Cardiac muscle cell (in vitro differentiated cells and primary cell): ENCODE measurements at regions not wholly inside any gene's neighbourhood (a gene's known extent, or its start where the extent isn't known, plus 50 kb on each side); places are given as distances from the start of the nearest gene placed in this dataset.

ENCODE experiments used
- DNase-seq, 2 donors: peaks; one replicate each; pipeline versions ENCODE4 v3.0.0 to v3.0.0-alpha.2; 2010 to 2017; ENCODE audit warnings: low read depth in 1 of 2, low spot score in 1 of 2
- H3K27ac ChIP-seq: fragments of 200-600 bp; sonication (generic); 2 replicates; pipeline ENCODE4 v1.5.1; 2016
- H3K27me3 ChIP-seq: fragments of 200-600 bp; sonication (generic); 2 replicates; pipeline ENCODE4 v1.6.0; 2016; ENCODE audit warnings: control low read depth
- H3K36me3 ChIP-seq: fragments of 200-600 bp; sonication (generic); 2 replicates; pipeline ENCODE4 v1.5.1; 2016; ENCODE audit warnings: control low read depth
- H3K4me1 ChIP-seq: fragments of 200-600 bp; sonication (generic); 2 replicates; pipeline ENCODE4 v1.8.1; 2017; ENCODE audit warnings: low read depth, mild to moderate bottlenecking, mixed run types
- H3K4me3 ChIP-seq: fragments of 200-600 bp; sonication (generic); 2 replicates; pipeline ENCODE4 v1.5.1; 2016; ENCODE audit warnings: mild to moderate bottlenecking
- H3K9me3 ChIP-seq: fragments of 200-600 bp; sonication (generic); 2 replicates; pipeline ENCODE4 v1.5.1; 2017; ENCODE audit warnings: low read depth, mild to moderate bottlenecking, control low read depth
- CTCF ChIP-seq: IDR thresholded peaks from 2 replicates; pipeline ENCODE4 v1.5.1; 2012; ENCODE audit warnings: low read depth, mild to moderate bottlenecking, low read length

DNA sequence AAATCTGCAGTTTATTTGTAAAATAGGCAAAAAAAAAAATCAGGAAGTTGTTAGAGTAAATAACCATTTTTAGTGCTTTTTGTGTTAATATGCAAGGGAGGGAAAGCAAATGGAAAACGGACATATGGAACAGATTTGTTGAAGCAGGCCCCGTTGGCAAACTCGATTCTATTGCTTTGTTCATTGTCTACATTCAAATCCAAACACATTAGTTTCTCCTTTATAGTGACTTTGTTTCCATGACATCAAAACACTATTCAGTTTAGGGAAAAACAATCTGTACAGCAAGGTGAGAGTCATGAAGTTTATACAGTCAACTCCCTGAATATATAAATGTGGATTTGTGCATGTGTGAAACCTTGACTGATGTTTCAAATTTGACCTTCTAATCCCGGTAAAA, 142.2 kb downstream of the FAM47A start:
- no peak overlapping the region for H3K27ac ChIP-seq
- no peak for DNase-seq
- no peaks in the 10 kb centered on the region for H3K9me3 ChIP-seq
- TF ChIP-seq CTCF = no peak
- H3K4me1 ChIP-seq = no peaks in the 10 kb centered on the region
- H3K27me3 ChIP-seq = no peaks in the 10 kb centered on the region
- H3K4me3 ChIP-seq = no peak overlapping the region
- no peaks in the 10 kb centered on the region for H3K36me3 ChIP-seq

DNA sequence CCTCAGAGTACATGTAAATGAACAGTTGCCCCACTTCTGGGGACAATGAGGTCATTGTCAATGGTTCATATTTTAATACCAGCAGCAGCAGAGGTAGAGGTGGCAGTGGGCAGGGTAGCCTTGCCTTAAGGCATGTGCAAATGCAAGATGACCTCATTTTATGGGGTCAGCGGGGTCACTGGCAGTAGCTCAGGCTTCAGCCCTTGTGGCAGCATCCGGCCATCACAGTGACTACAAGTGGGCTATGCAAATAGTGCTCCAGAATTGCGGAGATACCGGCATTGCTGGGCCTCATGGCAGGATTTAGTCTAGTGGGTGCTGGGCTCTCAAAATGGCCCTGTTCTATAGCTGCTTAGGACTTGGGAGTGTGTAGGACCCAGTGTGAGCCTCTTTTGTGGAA, 144.7 kb downstream of the FAM47A start:
- H3K27me3 ChIP-seq = no peaks in the 10 kb centered on the region
- TF ChIP-seq CTCF = no peak

GRCh38 chrX:33974676-33975075, 157.4 kb downstream of the FAM47A start:
- no peaks in the 10 kb centered on the region for H3K36me3 ChIP-seq
- no peak overlapping the region for H3K4me3 ChIP-seq
- no peaks in the 10 kb centered on the region for H3K9me3 ChIP-seq
- H3K4me1 ChIP-seq = no peaks in the 10 kb centered on the region
- TF ChIP-seq CTCF = no peak
- H3K27me3 ChIP-seq = no peaks in the 10 kb centered on the region
- H3K27ac ChIP-seq = no peak overlapping the region
- no peak for DNase-seq

More for the DNA sequence above, 144.7 kb downstream of the FAM47A start:
- no peaks in the 10 kb centered on the region for H3K4me1 ChIP-seq
- no peak overlapping the region for H3K27ac ChIP-seq
- H3K4me3 ChIP-seq = no peak overlapping the region
- H3K36me3 ChIP-seq = no peaks in the 10 kb centered on the region
- no peak for DNase-seq
- H3K9me3 ChIP-seq = no peaks in the 10 kb centered on the region

- Histone ChIP-seq H3K36me3 (no peaks in the 10 kb centered on the region), H3K9me3 (no peaks in the 10 kb centered on the region), H3K27ac (no peak overlapping the region), H3K27me3 (no peaks in the 10 kb centered on the region), H3K4me1 (no peaks in the 10 kb centered on the region), H3K4me3 (no peak overlapping the region)
- no peak for DNase-seq
- TF ChIP-seq CTCF = no peak
Measured at GRCh38 chrX:33970028-33970967, 161.8 kb downstream of the FAM47A start.

DNA sequence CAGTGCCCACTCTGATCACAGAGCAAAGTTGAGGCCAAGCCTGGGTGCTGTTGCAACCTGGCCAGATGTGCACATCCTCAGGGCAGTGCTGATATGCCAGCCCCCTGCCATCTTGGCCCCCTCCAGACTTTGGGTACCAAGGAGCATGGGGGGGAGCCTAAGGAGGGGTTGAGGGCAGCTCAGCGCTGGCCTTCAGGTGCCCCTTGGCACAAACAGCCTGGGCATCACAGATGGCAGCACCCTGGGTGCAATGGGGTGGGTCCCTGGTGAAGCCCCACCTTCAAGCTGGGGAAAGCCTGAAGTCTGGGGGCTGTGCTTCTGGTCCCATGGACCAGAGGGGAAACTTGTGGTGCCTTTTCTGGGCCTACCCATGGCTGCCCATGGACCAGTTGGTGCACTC, 163.0 kb downstream of the FAM47A start:
- TF ChIP-seq CTCF = no peak
- Histone ChIP-seq H3K36me3 (no peaks in the 10 kb centered on the region), H3K9me3 (no peaks in the 10 kb centered on the region), H3K4me3 (no peak overlapping the region), H3K27me3 (no peaks in the 10 kb centered on the region), H3K4me1 (no peaks in the 10 kb centered on the region), H3K27ac (no peak overlapping the region)
- no peak for DNase-seq
